OCI-LY7 (cell line): ENCODE measurements at regions not wholly inside any gene's neighbourhood (a gene's known extent, or its start where the extent isn't known, plus 50 kb on each side); places are given as distances from the start of the nearest gene placed in this dataset.

Experiments used
- BruUV-seq: library from RNA; stranded (reverse); fragments of 400-500 nt; replicated peaks from 2 replicates; lab custom pipeline; 2021; lab: Mats Ljungman, UMichigan
- CTCF ChIA-PET: fragments of 300-600 bp; sonication (Branson Sonifier 250); formaldehyde crosslinking; loops from one replicate; lab custom pipeline; 2022; ENCODE audit warnings: antibody characterized with exemption; ENCODE audit not compliant: unreplicated experiment; lab: Charles Lee
- POLR2A ChIA-PET: fragments of 300-600 bp; sonication (Branson Sonifier 250); formaldehyde crosslinking; loops from one replicate; lab custom pipeline; 2022; ENCODE audit warnings: antibody characterized with exemption; lab: Charles Lee
- DNase-seq: peaks from one replicate; pipeline ENCODE4 v3.0.0-alpha.2; 2015; ENCODE audit warnings: low spot score
- H2AFZ ChIP-seq: fragments of 200-600 bp; sonication (generic), shearing (Covaris generic); 2 replicates; pipeline ENCODE4 v1.6.1; 2014; ENCODE audit warnings: mild to moderate bottlenecking, antibody characterized with exemption, low read length, moderate library complexity
- H3K27ac ChIP-seq: fragments of 200-600 bp; sonication (generic); 2 replicates; pipeline ENCODE4 v1.5.1; 2014; ENCODE audit warnings: mixed run types, low read depth, mild to moderate bottlenecking, moderate library complexity, low read length, inconsistent platforms; ENCODE audit not compliant: poor library complexity, severe bottlenecking
- H3K36me3 ChIP-seq: fragments of 200-600 bp; sonication (generic); 2 replicates; pipeline ENCODE4 v1.6.1; 2014; ENCODE audit warnings: mild to moderate bottlenecking, antibody characterized with exemption, low read length, moderate library complexity, mixed read lengths; ENCODE audit not compliant: insufficient read depth
- H3K4me1 ChIP-seq: fragments of 200-600 bp; sonication (generic); 2 replicates; pipeline ENCODE4 v1.5.1; 2014; ENCODE audit warnings: mild to moderate bottlenecking, low read length; ENCODE audit not compliant: insufficient read depth, poor library complexity, severe bottlenecking
- H3K4me2 ChIP-seq: fragments of 200-600 bp; sonication (generic); 2 replicates; pipeline ENCODE4 v1.6.1; 2014; ENCODE audit warnings: mild to moderate bottlenecking, low read length
- H3K4me3 ChIP-seq: fragments of 200-600 bp; sonication (generic); 2 replicates; pipeline ENCODE4 v1.5.1; 2014; ENCODE audit warnings: mild to moderate bottlenecking, low read depth, low read length; ENCODE audit not compliant: poor library complexity, severe bottlenecking
- H3K79me2 ChIP-seq: fragments of 200-600 bp; sonication (generic); 2 replicates; pipeline ENCODE4 v1.6.1; 2016; ENCODE audit warnings: low read depth, mild to moderate bottlenecking, low read length, moderate library complexity, mixed read lengths; ENCODE audit not compliant: insufficient read depth
- H3K9me2 ChIP-seq: fragments of 200-600 bp; sonication (generic); 2 replicates; pipeline ENCODE4 v1.6.1; 2016; ENCODE audit warnings: mild to moderate bottlenecking, low read length, mixed read lengths; ENCODE audit not compliant: insufficient read depth
- H3K9me3 ChIP-seq: fragments of 200-600 bp; sonication (generic); 2 replicates; pipeline ENCODE4 v1.6.1; 2014; ENCODE audit warnings: mild to moderate bottlenecking, mixed run types, low read length, mixed read lengths
- H4K20me1 ChIP-seq: fragments of 200-600 bp; sonication (generic); 2 replicates; pipeline ENCODE4 v1.6.1; 2014; ENCODE audit warnings: mild to moderate bottlenecking, antibody characterized with exemption, low read length, moderate library complexity, mixed read lengths; ENCODE audit not compliant: insufficient read depth
- CTCF ChIP-seq: fragments of 200-600 bp; sonication (generic); conservative IDR thresholded peaks from 2 replicates; pipeline ENCODE4 v1.5.1; 2014; ENCODE audit warnings: mild to moderate bottlenecking, antibody characterized with exemption, low read length, moderate library complexity, mixed read lengths
- EZH2phosphoT487 ChIP-seq: fragments of 200-600 bp; sonication (generic); IDR thresholded peaks from 2 replicates; pipeline ENCODE4 v1.6.1; 2018; ENCODE audit warnings: low read depth, borderline replicate concordance, mild to moderate bottlenecking, mixed run types, antibody characterized with exemption, low read length, moderate library complexity, mixed read lengths
- intact Hi-C: fragments of 100-400 bp; cut with micrococcal nuclease; formaldehyde crosslinking; loops from one replicate; pipeline ENCODE4 v1.10.0; 2022; ENCODE audit not compliant: unreplicated experiment

- no peaks in the 10 kb centered on the region for H3K4me1 ChIP-seq
- ChIA-PET POLR2A (interaction anchor here (0.9 kb wide), 1 partner anchor 9 kb away, joined by 3 read pairs; no protein-coding TSS in a partner anchor), CTCF (interaction anchor here (0.6 kb wide), 1 partner anchor 597 kb away, joined by 4 read pairs; no protein-coding TSS in a partner anchor)
- no peaks in the 10 kb centered on the region for H3K9me3 ChIP-seq
- H3K27ac ChIP-seq: no peak overlapping the region
- no peak for TF ChIP-seq EZH2phosphoT487
- no peak for TF ChIP-seq CTCF
- no peaks in the 10 kb centered on the region for H4K20me1 ChIP-seq
- H3K4me2 ChIP-seq: no peak overlapping the region
- no peak overlapping the region for H3K4me3 ChIP-seq
- no peak overlapping the region for H2AFZ ChIP-seq
- intact Hi-C loops: no loop called here
- BruUV-seq: no TSS peak
- no peaks in the 10 kb centered on the region for H3K36me3 ChIP-seq
- H3K9me2 ChIP-seq: no peaks in the 10 kb centered on the region
- no peak for DNase-seq
- H3K79me2 ChIP-seq: no peaks in the 10 kb centered on the region
These were observed 1052.9 kb downstream of the GALC start for GRCh38 chr14:86940106-86940505.

GRCh38 chr14:86938320-86938719 lies 1054.7 kb downstream of the GALC start:
- H3K36me3 ChIP-seq: no peaks in the 10 kb centered on the region
- DNase-seq: no peak
- H3K4me1 ChIP-seq: no peaks in the 10 kb centered on the region
- no peaks in the 10 kb centered on the region for H4K20me1 ChIP-seq
- no peaks in the 10 kb centered on the region for H3K9me3 ChIP-seq
- ChIA-PET CTCF (no interaction called here), POLR2A (no interaction called here)
- TF ChIP-seq EZH2phosphoT487 (no peak), CTCF (no peak)
- no peak overlapping the region for H2AFZ ChIP-seq
- intact Hi-C loops: no loop called here
- no peak overlapping the region for H3K4me2 ChIP-seq
- H3K4me3 ChIP-seq: no peak overlapping the region
- H3K27ac ChIP-seq: no peak overlapping the region
- H3K9me2 ChIP-seq: no peaks in the 10 kb centered on the region
- BruUV-seq: no TSS peak
- H3K79me2 ChIP-seq: no peaks in the 10 kb centered on the region

- Histone ChIP-seq H3K4me2 (no peak overlapping the region), H3K4me1 (no peaks in the 10 kb centered on the region), H3K9me2 (no peaks in the 10 kb centered on the region), H3K79me2 (no peaks in the 10 kb centered on the region), H4K20me1 (no peaks in the 10 kb centered on the region), H3K27ac (no peak overlapping the region), H3K9me3 (no peaks in the 10 kb centered on the region), H3K4me3 (no peak overlapping the region), H2AFZ (no peak overlapping the region), H3K36me3 (no peaks in the 10 kb centered on the region)
- intact Hi-C loops: no loop called here
- BruUV-seq: no TSS peak
- TF ChIP-seq EZH2phosphoT487: no peak
- no peak for TF ChIP-seq CTCF
- ChIA-PET CTCF (no interaction called here), POLR2A (interaction anchor here (0.8 to 1.3 kb wide), 3 partner anchors 8 to 129 kb away, joined by 3 to 5 read pairs (median 4); no protein-coding TSS in a partner anchor)
- DNase-seq: no peak
These were observed 1056.4 kb downstream of the GALC start for GRCh38 chr14:86936556-86936955.
